Keratinocyte (primary cell): ENCODE measurements at regions not wholly inside any gene's neighbourhood (a gene's known extent, or its start where the extent isn't known, plus 50 kb on each side); places are given as distances from the start of the nearest gene placed in this dataset.

Source experiments
- CTCF ChIP-seq, 3 experiments: IDR thresholded peaks in 1 of 3; conservative IDR thresholded peaks in 1 of 3; optimal IDR thresholded peaks in 1 of 3; 2 replicates in 2 of 3; 3 replicates in 1 of 3; pipeline versions ENCODE3 to v1.5.1; 2011; ENCODE audit warnings: low read length in 3 of 3, mild to moderate bottlenecking in 3 of 3, moderate library complexity in 2 of 3, control low read depth in 1 of 3, inconsistent platforms in 1 of 3; ENCODE audit not compliant: insufficient read depth in 2 of 3; ENCODE audit errors: extremely low read depth in 1 of 3
- EZH2 ChIP-seq: IDR thresholded peaks from one replicate; pipeline ENCODE4 v1.6.1; 2012; ENCODE audit warnings: inconsistent platforms, mild to moderate bottlenecking, low read length, moderate library complexity

- TF ChIP-seq CTCF (optimal IDR thresholded peaks at IDR 0.05 in 1 of 3, IDR thresholded peaks at IDR 0.05 in 1 of 3, conservative IDR thresholded peaks at IDR 0.05 in 1 of 3; ENCODE audit: extremely low read depth in 1 of 3, insufficient read depth in 2 of 3, low read length in 3 of 3): no peak
- TF ChIP-seq EZH2: no peak
These were observed 331.6 kb downstream of the C16orf95 start for GRCh38 chr16:86985648-86986015.
